Liver (tissue), 3 donors: ENCODE measurements at regions not wholly inside any gene's neighbourhood (a gene's known extent, or its start where the extent isn't known, plus 50 kb on each side); places are given as distances from the start of the nearest gene placed in this dataset.

Source experiments
- ATF3 ChIP-seq: IDR thresholded peaks from 2 replicates; pipeline ENCODE4 v1.6.1; 2016; ENCODE audit warnings: antibody characterized with exemption
- CTCF ChIP-seq: fragments of 150-350 bp; IDR thresholded peaks from 2 replicates; pipeline ENCODE4 v1.5.1; 2017; ENCODE audit warnings: improper control_type of control experiment, low read depth, low read length; ENCODE audit not compliant: missing input control
- EGR1 ChIP-seq, 2 donors: IDR thresholded peaks; 2 replicates each; pipeline ENCODE4 v1.6.1; 2016 to 2018; ENCODE audit warnings: antibody characterized with exemption in 2 of 2, low read depth in 2 of 2
- FOXA1 ChIP-seq: IDR thresholded peaks from 2 replicates; pipeline ENCODE4 v1.6.1; 2016; ENCODE audit warnings: antibody characterized with exemption
- HNF4G ChIP-seq: IDR thresholded peaks from 2 replicates; pipeline ENCODE4 v1.6.1; 2016; ENCODE audit warnings: antibody characterized with exemption
- JUND ChIP-seq, 2 donors: IDR thresholded peaks; 2 replicates each; pipeline ENCODE4 v1.6.1; 2016; ENCODE audit warnings: antibody characterized with exemption in 2 of 2
- MAX ChIP-seq: IDR thresholded peaks from 2 replicates; pipeline ENCODE4 v1.6.1; 2016; ENCODE audit warnings: antibody characterized with exemption
- RAD21 ChIP-seq, 2 donors: IDR thresholded peaks; 2 replicates each; pipeline ENCODE4 v1.6.1; 2016; ENCODE audit warnings: antibody characterized with exemption in 2 of 2, mild to moderate bottlenecking in 2 of 2
- TAF1 ChIP-seq: conservative IDR thresholded peaks from 2 replicates; pipeline ENCODE4 v1.6.1; 2016; ENCODE audit warnings: antibody characterized with exemption, mild to moderate bottlenecking
- YY1 ChIP-seq: IDR thresholded peaks from 2 replicates; pipeline ENCODE4 v1.6.1; 2016; ENCODE audit warnings: antibody characterized with exemption, mild to moderate bottlenecking
- ZBTB33 ChIP-seq: IDR thresholded peaks from 2 replicates; pipeline ENCODE4 v1.6.1; 2016; ENCODE audit warnings: antibody characterized with exemption
- donor health status: healthy.
- donor health status: healthy.

- no peak for TF ChIP-seq YY1
- TF ChIP-seq RAD21 (IDR thresholded peaks at IDR 0.05) = no peak
- no peak for TF ChIP-seq CTCF
- TF ChIP-seq JUND (IDR thresholded peaks at IDR 0.05) = no peak
- TF ChIP-seq ATF3 = no peak
- no peak for TF ChIP-seq EGR1 (IDR thresholded peaks at IDR 0.05; ENCODE audit: low read depth in 2 of 2)
- no peak for TF ChIP-seq TAF1
- no peak for TF ChIP-seq FOXA1
- TF ChIP-seq ZBTB33 = no peak
- TF ChIP-seq HNF4G = no peak
- no peak for TF ChIP-seq MAX
These were observed 132.5 kb upstream of the IVNS1ABP start for GRCh38 chr1:185449378-185450059.
